OCI-LY7 (cell line): ENCODE measurements at regions not wholly inside any gene's neighbourhood (a gene's known extent, or its start where the extent isn't known, plus 50 kb on each side); places are given as distances from the start of the nearest gene placed in this dataset.

Experiments
- BruUV-seq: library from RNA; stranded (reverse); fragments of 400-500 nt; replicated peaks from 2 replicates; lab custom pipeline; 2021; lab: Mats Ljungman, UMichigan
- CTCF ChIA-PET: fragments of 300-600 bp; sonication (Branson Sonifier 250); formaldehyde crosslinking; loops from one replicate; lab custom pipeline; 2022; ENCODE audit warnings: antibody characterized with exemption; ENCODE audit not compliant: unreplicated experiment; lab: Charles Lee
- POLR2A ChIA-PET: fragments of 300-600 bp; sonication (Branson Sonifier 250); formaldehyde crosslinking; loops from one replicate; lab custom pipeline; 2022; ENCODE audit warnings: antibody characterized with exemption; lab: Charles Lee
- DNase-seq: peaks from one replicate; pipeline ENCODE4 v3.0.0-alpha.2; 2015; ENCODE audit warnings: low spot score
- H2AFZ ChIP-seq: fragments of 200-600 bp; sonication (generic), shearing (Covaris generic); 2 replicates; pipeline ENCODE4 v1.6.1; 2014; ENCODE audit warnings: mild to moderate bottlenecking, antibody characterized with exemption, low read length, moderate library complexity
- H3K27ac ChIP-seq: fragments of 200-600 bp; sonication (generic); 2 replicates; pipeline ENCODE4 v1.5.1; 2014; ENCODE audit warnings: mixed run types, low read depth, mild to moderate bottlenecking, moderate library complexity, low read length, inconsistent platforms; ENCODE audit not compliant: poor library complexity, severe bottlenecking
- H3K36me3 ChIP-seq: fragments of 200-600 bp; sonication (generic); 2 replicates; pipeline ENCODE4 v1.6.1; 2014; ENCODE audit warnings: mild to moderate bottlenecking, antibody characterized with exemption, low read length, moderate library complexity, mixed read lengths; ENCODE audit not compliant: insufficient read depth
- H3K4me1 ChIP-seq: fragments of 200-600 bp; sonication (generic); 2 replicates; pipeline ENCODE4 v1.5.1; 2014; ENCODE audit warnings: mild to moderate bottlenecking, low read length; ENCODE audit not compliant: insufficient read depth, poor library complexity, severe bottlenecking
- H3K4me2 ChIP-seq: fragments of 200-600 bp; sonication (generic); 2 replicates; pipeline ENCODE4 v1.6.1; 2014; ENCODE audit warnings: mild to moderate bottlenecking, low read length
- H3K4me3 ChIP-seq: fragments of 200-600 bp; sonication (generic); 2 replicates; pipeline ENCODE4 v1.5.1; 2014; ENCODE audit warnings: mild to moderate bottlenecking, low read depth, low read length; ENCODE audit not compliant: poor library complexity, severe bottlenecking
- H3K79me2 ChIP-seq: fragments of 200-600 bp; sonication (generic); 2 replicates; pipeline ENCODE4 v1.6.1; 2016; ENCODE audit warnings: low read depth, mild to moderate bottlenecking, low read length, moderate library complexity, mixed read lengths; ENCODE audit not compliant: insufficient read depth
- H3K9me2 ChIP-seq: fragments of 200-600 bp; sonication (generic); 2 replicates; pipeline ENCODE4 v1.6.1; 2016; ENCODE audit warnings: mild to moderate bottlenecking, low read length, mixed read lengths; ENCODE audit not compliant: insufficient read depth
- H3K9me3 ChIP-seq: fragments of 200-600 bp; sonication (generic); 2 replicates; pipeline ENCODE4 v1.6.1; 2014; ENCODE audit warnings: mild to moderate bottlenecking, mixed run types, low read length, mixed read lengths
- H4K20me1 ChIP-seq: fragments of 200-600 bp; sonication (generic); 2 replicates; pipeline ENCODE4 v1.6.1; 2014; ENCODE audit warnings: mild to moderate bottlenecking, antibody characterized with exemption, low read length, moderate library complexity, mixed read lengths; ENCODE audit not compliant: insufficient read depth
- EZH2phosphoT487 ChIP-seq: fragments of 200-600 bp; sonication (generic); IDR thresholded peaks from 2 replicates; pipeline ENCODE4 v1.6.1; 2018; ENCODE audit warnings: low read depth, borderline replicate concordance, mild to moderate bottlenecking, mixed run types, antibody characterized with exemption, low read length, moderate library complexity, mixed read lengths
- intact Hi-C: fragments of 100-400 bp; cut with micrococcal nuclease; formaldehyde crosslinking; loops from one replicate; pipeline ENCODE4 v1.10.0; 2022; ENCODE audit not compliant: unreplicated experiment
- TF ChIP-seq, protein P1 (sequence below): fragments of 200-600 bp; sonication (generic); conservative IDR thresholded peaks from 2 replicates; pipeline ENCODE4 v1.5.1; 2014; ENCODE audit warnings: mild to moderate bottlenecking, antibody characterized with exemption, low read length, moderate library complexity, mixed read lengths

DNA sequence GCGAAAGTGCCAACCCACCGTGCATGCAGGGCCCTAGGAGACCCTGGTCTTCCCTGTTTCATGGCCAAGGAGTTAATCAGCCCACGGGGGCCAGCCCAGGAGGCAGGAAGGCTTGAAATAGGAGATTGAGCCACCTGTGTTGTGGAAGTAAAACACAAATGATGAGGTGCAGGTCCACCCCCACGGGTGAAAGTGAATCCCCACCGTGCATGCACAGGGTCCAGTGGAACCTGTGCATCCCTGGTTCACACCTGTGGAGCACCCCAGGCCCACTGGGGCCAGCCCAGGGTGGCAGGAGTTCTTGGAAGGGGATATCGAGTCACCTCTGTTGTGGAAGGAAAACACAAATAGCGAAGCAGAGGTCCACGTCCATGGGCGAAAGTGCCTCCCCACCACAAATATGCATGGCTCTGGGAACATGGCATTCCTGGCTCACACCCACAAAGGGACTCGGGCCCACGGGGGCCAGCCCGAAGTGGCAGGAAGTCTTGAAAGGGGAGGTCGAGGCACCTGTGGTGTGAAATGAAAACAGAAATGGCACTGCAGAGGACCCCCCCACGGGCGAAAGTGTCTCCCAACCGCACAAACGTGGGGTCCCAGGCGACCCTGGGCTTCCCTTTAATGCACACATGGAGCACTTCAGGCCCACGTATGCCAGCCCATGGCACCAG, 381.5 kb downstream of the ALG10 start:
- peaks cover 5% of the 10 kb centered on the region; the same call in 1 of the 2 replicates for H3K9me3 ChIP-seq
- TF ChIP-seq, protein P1, sequence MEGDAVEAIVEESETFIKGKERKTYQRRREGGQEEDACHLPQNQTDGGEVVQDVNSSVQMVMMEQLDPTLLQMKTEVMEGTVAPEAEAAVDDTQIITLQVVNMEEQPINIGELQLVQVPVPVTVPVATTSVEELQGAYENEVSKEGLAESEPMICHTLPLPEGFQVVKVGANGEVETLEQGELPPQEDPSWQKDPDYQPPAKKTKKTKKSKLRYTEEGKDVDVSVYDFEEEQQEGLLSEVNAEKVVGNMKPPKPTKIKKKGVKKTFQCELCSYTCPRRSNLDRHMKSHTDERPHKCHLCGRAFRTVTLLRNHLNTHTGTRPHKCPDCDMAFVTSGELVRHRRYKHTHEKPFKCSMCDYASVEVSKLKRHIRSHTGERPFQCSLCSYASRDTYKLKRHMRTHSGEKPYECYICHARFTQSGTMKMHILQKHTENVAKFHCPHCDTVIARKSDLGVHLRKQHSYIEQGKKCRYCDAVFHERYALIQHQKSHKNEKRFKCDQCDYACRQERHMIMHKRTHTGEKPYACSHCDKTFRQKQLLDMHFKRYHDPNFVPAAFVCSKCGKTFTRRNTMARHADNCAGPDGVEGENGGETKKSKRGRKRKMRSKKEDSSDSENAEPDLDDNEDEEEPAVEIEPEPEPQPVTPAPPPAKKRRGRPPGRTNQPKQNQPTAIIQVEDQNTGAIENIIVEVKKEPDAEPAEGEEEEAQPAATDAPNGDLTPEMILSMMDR: no peak
- TF ChIP-seq EZH2phosphoT487: no peak
- intact Hi-C loops: no loop called here

DNA sequence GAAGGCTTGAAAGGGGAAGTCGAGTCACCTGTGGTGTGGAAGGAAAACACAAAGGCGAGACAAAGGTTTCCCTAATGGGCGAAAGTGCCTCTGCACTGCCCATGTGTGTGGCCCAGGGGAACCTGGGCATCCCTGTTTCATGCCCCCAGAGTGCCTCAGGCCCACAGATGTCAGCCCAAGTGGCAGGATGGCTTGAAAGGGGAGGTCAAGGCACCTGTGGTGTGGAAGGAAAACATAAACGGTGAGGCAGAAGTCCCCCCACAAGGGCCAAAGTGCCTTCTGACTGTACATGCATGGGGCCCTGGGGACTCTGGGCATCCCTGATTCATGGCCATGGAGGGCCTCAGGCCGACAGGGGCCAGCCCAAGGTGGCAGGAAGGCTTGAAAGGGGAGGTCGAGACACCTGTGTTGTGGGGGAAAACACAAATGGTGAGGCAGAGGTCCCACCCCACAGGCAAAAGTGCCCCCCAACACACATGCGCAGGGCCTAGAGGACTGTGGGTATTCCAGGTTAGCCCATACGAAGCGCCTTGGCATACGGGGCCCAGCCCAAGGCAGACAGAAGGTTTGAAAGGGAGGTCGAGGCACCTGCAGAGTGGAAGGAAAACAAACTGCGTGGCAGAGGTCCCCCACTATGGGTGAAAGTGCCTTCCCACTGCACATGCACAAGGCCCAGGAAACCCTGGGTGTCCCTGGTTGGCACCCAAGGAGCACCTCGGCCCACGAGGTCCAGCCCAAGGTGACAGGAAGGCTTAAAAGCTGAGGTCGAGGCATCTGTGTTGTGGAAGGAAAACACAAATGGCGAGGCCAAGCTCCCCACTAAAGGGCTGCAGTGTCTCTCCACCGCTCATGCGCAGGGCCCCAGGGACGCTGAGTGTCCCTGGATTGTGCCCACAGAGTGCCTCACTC, 382.3 kb downstream of the ALG10 start:
- BruUV-seq: no TSS peak
- H3K27ac ChIP-seq: no peak overlapping the region
- no peaks in the 10 kb centered on the region for H3K79me2 ChIP-seq
- H3K9me3 ChIP-seq: peaks cover 13% of the 10 kb centered on the region; the same call in 1 of the 2 replicates
- H4K20me1 ChIP-seq: no peaks in the 10 kb centered on the region
- no peaks in the 10 kb centered on the region for H3K4me1 ChIP-seq
- H3K36me3 ChIP-seq: no peaks in the 10 kb centered on the region
- ChIA-PET POLR2A (no interaction called here), CTCF (no interaction called here)
- intact Hi-C loops: no loop called here
- H3K4me3 ChIP-seq: no peak overlapping the region
- no peaks in the 10 kb centered on the region for H3K9me2 ChIP-seq
- H2AFZ ChIP-seq: no peak overlapping the region
- TF ChIP-seq, protein P1: no peak
- no peak for TF ChIP-seq EZH2phosphoT487
- H3K4me2 ChIP-seq: no peak overlapping the region
- no peak for DNase-seq

More for the DNA sequence above, 381.5 kb downstream of the ALG10 start:
- no peak overlapping the region for H3K27ac ChIP-seq
- H2AFZ ChIP-seq: no peak overlapping the region
- no peak overlapping the region for H3K4me2 ChIP-seq
- no peaks in the 10 kb centered on the region for H4K20me1 ChIP-seq
- ChIA-PET CTCF (no interaction called here), POLR2A (no interaction called here)
- no peaks in the 10 kb centered on the region for H3K9me2 ChIP-seq
- BruUV-seq: no TSS peak
- no peaks in the 10 kb centered on the region for H3K4me1 ChIP-seq
- no peak overlapping the region for H3K4me3 ChIP-seq
- no peaks in the 10 kb centered on the region for H3K36me3 ChIP-seq
- DNase-seq: no peak
- no peaks in the 10 kb centered on the region for H3K79me2 ChIP-seq
